ENCODE measurements at regions not wholly inside any gene's neighbourhood (a gene's known extent, or its start where the extent isn't known, plus 50 kb on each side); places are given as distances from the start of the nearest gene placed in this dataset.

DNA sequence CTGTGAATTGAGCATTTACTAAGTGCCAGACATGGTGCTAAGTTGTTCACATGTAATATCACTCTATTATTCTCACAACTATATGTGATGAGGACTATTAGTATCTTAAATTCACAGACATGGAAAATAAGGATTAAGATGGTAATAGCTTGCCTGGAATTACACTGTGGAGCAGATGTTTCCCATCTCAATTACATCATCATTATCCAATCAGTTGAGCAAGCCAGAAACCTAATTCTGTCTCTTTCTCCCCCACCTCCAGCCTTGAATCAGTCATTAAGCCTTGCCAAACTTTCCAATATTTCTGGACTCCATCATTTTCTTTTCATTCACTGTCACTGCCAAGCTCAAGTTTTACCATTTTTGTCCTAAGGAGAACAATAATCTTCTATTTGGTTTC lies 287.8 kb upstream of the KITLG start:
- Histone ChIP-seq H3K27ac (no peak overlapping the region), H3K4me1 (no peaks in the 10 kb centered on the region), H3K9me3 (no peaks in the 10 kb centered on the region), H3K9ac (ENCODE audit: low read depth in 2 of 2, low read length in 2 of 2) (no peak overlapping the region), H3K4me3 (no peak overlapping the region), H3K36me3 (no peaks in the 10 kb centered on the region), H3K27me3 (no peaks in the 10 kb centered on the region)
- TF ChIP-seq, protein P1, sequence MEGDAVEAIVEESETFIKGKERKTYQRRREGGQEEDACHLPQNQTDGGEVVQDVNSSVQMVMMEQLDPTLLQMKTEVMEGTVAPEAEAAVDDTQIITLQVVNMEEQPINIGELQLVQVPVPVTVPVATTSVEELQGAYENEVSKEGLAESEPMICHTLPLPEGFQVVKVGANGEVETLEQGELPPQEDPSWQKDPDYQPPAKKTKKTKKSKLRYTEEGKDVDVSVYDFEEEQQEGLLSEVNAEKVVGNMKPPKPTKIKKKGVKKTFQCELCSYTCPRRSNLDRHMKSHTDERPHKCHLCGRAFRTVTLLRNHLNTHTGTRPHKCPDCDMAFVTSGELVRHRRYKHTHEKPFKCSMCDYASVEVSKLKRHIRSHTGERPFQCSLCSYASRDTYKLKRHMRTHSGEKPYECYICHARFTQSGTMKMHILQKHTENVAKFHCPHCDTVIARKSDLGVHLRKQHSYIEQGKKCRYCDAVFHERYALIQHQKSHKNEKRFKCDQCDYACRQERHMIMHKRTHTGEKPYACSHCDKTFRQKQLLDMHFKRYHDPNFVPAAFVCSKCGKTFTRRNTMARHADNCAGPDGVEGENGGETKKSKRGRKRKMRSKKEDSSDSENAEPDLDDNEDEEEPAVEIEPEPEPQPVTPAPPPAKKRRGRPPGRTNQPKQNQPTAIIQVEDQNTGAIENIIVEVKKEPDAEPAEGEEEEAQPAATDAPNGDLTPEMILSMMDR (IDR thresholded peaks at IDR 0.05): no peak
- intact Hi-C loops (cut with DNase I): no loop called here
- DNase-seq: no peak

DNA sequence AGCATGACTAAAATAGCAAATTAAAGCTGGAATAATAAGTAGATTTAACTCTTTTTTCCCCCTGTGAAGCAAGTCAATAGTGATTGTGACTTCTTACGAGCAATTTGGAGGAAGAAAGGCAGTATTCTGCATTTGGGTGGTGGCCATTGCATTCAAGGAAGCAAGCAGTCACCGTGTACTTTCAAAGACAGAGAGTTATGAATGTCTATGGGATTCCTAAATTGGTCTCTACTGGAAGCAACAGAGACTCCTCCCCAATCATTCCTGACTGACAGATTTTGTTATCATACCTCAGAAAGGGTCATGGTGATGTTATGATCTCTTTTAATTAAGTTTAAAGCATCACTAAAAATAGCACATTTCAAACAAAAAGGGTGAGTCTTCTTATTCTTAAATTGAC lies 287.2 kb upstream of the KITLG start:
- no peaks in the 10 kb centered on the region for H3K36me3 ChIP-seq
- H3K4me3 ChIP-seq: no peak overlapping the region
- intact Hi-C loops (cut with DNase I): no loop called here
- no peak overlapping the region for H3K9ac ChIP-seq (ENCODE audit: low read depth in 2 of 2, low read length in 2 of 2)
- no peak for DNase-seq
- TF ChIP-seq, protein P1 (IDR thresholded peaks at IDR 0.05): no peak
- no peaks in the 10 kb centered on the region for H3K27me3 ChIP-seq
- H3K4me1 ChIP-seq: no peaks in the 10 kb centered on the region
- no peaks in the 10 kb centered on the region for H3K9me3 ChIP-seq
- no peak overlapping the region for H3K27ac ChIP-seq

DNA sequence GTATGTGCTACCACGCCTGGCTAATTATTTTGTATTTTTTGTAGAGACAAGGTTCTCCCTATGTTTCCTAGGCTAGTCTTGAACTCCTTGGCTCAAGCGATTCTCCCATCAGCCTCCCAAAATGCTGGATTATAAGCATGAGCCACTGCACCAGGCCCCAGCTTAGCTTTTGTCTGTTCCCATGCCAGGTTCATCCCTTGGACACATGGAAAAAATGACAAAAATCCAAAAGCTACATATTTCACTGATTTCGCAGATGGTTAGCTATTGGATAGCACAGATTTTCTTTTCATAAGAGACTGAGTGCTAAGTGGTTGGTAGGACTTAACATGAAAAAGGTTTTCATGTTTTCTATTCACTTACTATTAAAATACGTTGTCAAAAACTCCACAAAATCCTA lies 286.6 kb upstream of the KITLG start:
- intact Hi-C loops (cut with DNase I): no loop called here
- DNase-seq: no peak
- no peaks in the 10 kb centered on the region for H3K9me3 ChIP-seq
- no peak overlapping the region for H3K27ac ChIP-seq
- no peaks in the 10 kb centered on the region for H3K27me3 ChIP-seq
- no peaks in the 10 kb centered on the region for H3K36me3 ChIP-seq
- no peak overlapping the region for H3K4me3 ChIP-seq
- no peaks in the 10 kb centered on the region for H3K4me1 ChIP-seq
- no peak overlapping the region for H3K9ac ChIP-seq (ENCODE audit: low read depth in 2 of 2, low read length in 2 of 2)
- TF ChIP-seq, protein P1 (IDR thresholded peaks at IDR 0.05): no peak

DNA sequence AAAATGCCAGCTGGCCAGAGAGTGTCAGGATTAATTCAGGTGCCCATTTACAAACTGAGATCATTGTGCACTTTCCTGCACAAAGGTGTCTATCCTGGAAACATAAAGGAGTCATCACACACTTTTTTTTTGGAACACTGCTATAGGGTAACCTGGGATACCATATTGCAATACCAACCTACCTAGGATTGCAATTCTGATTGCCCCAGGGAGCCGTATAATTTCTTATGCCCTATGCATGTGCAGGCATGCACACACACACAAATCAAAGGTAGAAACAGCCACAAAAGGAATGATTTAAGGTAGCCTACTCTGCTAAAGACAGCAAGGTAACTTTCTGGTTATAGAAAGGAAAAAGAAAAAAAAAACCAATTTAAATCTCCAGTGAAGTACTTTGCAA lies 285.3 kb upstream of the KITLG start:
- H3K36me3 ChIP-seq: no peaks in the 10 kb centered on the region
- no peak overlapping the region for H3K9ac ChIP-seq (ENCODE audit: low read depth in 2 of 2, low read length in 2 of 2)
- TF ChIP-seq, protein P1 (IDR thresholded peaks at IDR 0.05): no peak
- no peaks in the 10 kb centered on the region for H3K9me3 ChIP-seq
- no peaks in the 10 kb centered on the region for H3K27me3 ChIP-seq
- no peak for DNase-seq
- no peaks in the 10 kb centered on the region for H3K4me1 ChIP-seq
- H3K4me3 ChIP-seq: no peak overlapping the region
- no peak overlapping the region for H3K27ac ChIP-seq
- intact Hi-C loops (cut with DNase I): no loop called here

DNA sequence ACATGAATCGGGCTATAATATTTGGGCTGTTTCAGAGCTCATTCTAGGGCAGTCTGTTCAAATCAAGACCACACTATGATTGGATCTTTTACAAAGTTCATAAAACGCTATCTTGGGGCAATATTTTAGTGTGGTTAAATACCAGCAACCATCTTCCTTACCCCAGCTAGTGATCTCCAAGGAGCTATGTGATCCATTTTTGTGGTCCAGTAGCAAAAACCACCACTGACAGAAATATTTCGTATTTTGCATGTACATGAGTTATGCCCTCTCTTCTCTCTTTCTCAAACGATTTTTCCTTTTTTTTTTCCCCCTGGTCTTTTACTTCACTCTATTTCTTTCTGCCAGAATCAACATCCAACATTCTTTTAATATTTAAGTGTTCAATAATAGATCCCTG lies 280.6 kb upstream of the KITLG start:
- Histone ChIP-seq H3K27me3 (no peaks in the 10 kb centered on the region), H3K36me3 (no peaks in the 10 kb centered on the region), H3K4me3 (no peak overlapping the region), H3K9ac (ENCODE audit: low read depth in 2 of 2, low read length in 2 of 2) (no peak overlapping the region), H3K4me1 (no peaks in the 10 kb centered on the region), H3K9me3 (no peaks in the 10 kb centered on the region), H3K27ac (no peak overlapping the region)
- DNase-seq: no peak
- intact Hi-C loops (cut with DNase I): no loop called here
- TF ChIP-seq, protein P1 (IDR thresholded peaks at IDR 0.05): no peak

DNA sequence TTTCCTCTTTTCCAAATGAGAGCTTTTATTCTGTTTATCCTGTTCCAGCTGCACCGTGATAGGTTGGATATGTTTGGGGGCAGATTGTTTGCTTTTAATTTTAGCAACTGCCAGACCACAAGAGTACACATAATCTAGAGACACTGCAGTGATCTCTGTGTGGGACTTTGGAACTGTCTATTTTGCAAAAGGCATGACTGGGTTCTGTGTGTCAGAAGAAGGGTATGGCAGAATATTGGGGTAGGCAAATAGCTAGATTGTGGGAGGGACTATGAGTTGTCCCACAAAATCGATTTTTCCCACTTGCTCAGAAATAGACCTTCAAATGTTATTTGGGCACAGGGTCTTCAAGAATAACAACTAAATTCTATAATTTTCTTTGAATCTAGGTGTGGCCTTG lies 275.9 kb upstream of the KITLG start:
- Histone ChIP-seq H3K36me3 (no peaks in the 10 kb centered on the region), H3K9ac (ENCODE audit: low read depth in 2 of 2, low read length in 2 of 2) (no peak overlapping the region), H3K9me3 (no peaks in the 10 kb centered on the region), H3K27ac (no peak overlapping the region), H3K27me3 (no peaks in the 10 kb centered on the region), H3K4me3 (no peak overlapping the region), H3K4me1 (no peaks in the 10 kb centered on the region)
- TF ChIP-seq, protein P1 (IDR thresholded peaks at IDR 0.05): no peak
- no peak for DNase-seq
- intact Hi-C loops (cut with DNase I): no loop called here

All from colonic mucosa (tissue), 4 donors.